ENCODE measurements at regions not wholly inside any gene's neighbourhood (a gene's known extent, or its start where the extent isn't known, plus 50 kb on each side); places are given as distances from the start of the nearest gene placed in this dataset.

DNA sequence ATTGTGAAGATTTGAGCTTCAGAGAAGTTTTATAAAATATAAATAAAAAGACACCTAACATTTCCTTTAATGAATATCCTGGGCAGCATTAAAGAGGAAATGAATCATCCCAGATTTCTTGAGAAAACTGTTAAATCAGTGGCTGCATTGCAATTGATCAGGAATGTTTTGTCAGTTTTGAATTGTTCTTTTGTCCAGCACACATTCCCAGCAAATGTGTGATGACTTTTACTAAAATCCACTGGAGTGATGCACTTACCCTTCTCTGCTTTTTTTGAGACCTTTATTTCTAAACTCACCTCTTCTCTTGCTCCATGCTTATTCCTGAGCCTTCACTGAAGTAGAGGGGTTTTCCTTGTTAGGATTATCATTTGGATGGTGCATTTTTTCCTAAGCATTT is 1307.2 kb downstream of the CDH8 start:
- TF ChIP-seq EZH2phosphoT487 (IDR thresholded peaks at IDR 0.05; ENCODE audit: insufficient read depth, low read depth) (no peak), EZH2 (IDR thresholded peaks at IDR 0.05; ENCODE audit: insufficient read depth, poor library complexity, severe bottlenecking) (no peak)
